GDM1 (cell line): ENCODE measurements at regions not wholly inside any gene's neighbourhood (a gene's known extent, or its start where the extent isn't known, plus 50 kb on each side); places are given as distances from the start of the nearest gene placed in this dataset.
"Not testable (repeated sequence)": the region's sequence is repeated elsewhere in the genome, so short reads cannot be mapped to it uniquely, and the experiment has no call there.

Source experiments
- DNase-seq: peaks from one replicate; lab custom pipeline; 2025; lab: John Stamatoyannopoulos, UW

DNA sequence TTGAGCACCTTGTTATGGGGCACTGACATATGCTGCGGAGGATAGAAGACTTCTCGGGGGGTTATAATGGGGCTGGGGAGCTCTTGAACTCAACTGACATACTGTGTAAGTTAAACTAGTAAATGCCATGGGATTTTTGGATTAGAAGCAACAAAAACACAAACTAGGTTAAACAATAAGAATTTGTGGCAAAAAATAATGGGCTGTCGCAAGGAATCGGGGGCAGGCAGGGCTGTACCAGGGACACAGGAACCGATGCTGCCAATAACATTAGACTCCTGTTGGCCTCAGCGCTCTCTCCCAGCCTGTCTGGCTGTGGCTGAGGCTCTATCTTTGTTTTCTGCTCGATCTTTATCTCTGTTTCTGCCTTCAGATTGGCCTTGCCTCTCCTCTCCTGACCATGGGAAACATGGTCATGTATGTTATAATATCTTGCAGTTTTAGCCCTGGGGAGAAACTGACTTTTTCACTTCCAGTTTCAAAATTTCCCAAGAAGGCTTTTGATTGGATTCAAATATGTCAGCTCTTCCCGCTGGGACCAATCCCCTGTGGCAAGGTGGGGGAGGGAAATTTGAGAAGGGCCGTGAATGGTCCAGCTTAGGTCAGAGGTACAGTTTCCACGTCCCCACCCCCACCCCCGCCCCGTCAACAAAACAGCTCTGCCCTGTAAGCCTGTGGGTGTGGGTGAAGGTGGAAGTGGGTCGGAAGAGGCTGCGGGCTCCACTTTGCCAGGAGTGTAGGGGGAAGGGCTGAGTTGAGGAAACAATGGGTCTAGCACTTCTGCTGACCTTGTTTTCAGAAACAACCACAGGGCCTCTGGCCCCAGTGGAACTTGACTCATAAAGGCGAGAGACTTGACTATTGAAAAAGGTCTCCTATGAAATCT lies 161.1 kb upstream of the TBL1XR1 start:
- peak; percentile 78 for DNase-seq

DNA sequence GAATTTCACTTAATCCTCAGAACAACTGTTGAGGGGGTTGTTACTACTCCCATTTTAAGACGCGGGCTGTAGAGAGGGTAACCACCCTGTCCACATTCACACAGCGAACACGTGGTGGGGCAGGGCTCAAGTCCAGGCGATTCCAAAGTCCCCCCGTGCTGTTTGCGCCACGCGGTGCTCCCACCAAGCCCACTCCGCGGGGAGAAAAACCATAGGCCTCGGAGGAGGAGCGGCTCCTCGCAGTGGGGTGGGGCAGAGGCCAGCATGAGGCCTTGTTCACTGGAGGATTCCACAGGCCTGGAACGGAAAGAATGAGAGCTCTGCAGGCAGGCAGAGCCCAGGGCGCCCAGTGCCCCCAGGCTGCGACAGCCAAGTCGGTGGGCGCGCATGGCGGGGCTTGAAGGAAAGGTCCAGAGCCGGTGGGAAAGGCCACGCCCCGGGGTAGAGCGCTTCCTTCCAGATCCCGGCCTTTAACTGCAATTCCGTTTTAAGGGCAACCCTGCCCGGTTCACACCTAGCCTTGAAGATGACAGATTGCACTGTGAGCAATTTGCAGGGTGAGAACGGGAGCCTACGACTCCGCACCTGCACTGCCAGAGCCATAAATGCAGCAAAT lies 161.8 kb upstream of the TBL1XR1 start:
- no peak for DNase-seq

DNA sequence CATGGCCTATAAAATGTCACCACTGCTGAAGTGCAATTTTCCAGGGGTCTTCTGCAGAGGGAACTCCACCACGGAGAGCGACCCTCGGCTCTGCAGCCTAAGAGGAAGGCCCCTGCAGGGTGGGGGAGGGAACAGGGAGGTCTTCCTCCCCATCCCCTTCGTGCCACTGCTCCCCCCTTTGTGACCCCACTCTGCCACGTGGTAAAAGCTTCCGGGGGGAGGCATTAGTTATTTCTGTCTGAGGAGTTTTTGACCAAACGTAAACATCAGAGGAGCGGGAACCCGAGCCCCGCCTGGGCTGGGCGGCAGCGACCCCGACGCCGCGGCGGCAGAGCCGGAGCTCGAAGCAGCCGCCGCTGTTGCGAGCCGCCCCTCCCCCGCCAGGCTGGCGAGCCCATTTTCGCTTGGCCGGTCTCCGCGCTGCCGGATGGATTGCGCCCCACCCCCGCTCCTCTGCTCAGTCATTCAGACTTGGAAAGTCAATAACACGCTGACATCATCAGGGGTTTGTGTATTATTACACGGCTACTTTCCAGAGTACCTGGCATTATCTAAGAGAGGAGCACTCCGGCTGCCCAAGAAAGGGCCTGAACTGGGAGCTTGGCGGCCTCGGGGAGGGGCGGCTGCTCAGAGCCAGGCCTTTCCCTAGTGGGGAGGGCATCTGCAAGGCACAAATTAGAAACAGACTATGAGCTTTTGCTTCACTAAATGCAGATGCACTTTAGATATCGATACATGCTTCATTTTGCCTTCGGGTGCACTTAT lies 162.5 kb upstream of the TBL1XR1 start:
- DNase-seq = peak; percentile 90

DNA sequence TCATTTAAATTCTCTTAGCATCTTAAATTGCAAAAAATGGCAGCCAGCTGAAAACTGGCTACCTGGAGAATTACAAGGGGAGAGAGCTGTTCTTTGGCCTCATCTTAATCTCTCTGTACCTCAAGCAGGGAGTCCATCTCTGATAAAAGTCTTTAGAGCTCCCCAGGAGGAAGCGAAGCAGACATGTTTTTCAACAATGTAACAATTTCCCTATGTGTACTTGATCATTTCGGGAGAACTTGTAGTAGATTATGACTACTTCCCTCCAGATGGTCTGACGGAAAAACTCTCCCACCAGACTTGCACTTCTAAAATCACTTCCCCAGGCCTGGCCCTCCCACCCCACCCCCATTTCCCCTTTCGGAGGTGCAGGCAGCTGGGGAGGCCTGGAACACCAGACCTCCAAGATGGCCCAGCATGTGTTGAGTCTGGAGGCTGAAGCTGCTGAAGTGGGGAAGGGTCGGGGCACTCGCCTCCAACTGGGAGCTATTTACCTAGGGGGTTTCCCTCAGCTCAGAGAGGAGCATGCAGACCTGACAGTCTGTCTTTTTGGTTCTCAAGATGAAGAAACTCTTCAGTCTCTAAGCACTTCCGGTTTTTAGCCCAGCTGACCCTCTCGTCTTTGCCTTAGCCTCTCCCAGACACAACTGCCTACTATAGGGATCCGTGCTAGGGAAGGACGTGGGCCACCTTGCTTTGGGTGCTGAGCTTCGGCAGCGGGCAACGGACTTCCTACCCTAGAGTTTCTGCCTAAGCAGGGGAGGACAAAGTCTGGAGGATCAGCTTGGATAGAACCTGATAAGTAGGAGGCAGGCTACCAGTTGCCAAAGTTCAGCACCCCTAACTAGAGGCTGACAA lies 164.0 kb upstream of the TBL1XR1 start:
- DNase-seq = peak; percentile 35

DNA sequence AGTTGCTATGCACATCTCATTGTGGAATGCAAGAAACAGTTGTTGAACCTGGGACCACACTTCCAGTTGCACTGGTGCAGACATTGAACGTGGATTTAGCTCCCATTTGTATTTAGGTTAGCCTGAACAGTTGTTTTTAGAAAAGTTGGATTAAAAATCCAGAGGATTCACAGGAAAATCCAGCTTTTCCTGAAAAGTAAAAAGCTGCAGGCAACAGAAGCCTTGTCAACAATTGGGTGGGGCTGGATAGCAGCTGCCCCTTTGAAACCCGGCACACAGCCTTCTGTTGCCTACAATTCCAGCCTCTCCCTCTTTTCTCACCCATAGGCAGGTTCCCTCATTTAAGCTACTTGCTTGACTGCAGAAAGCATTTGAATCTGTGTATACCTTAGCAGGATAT lies 165.3 kb upstream of the TBL1XR1 start:
- no peak for DNase-seq

DNA sequence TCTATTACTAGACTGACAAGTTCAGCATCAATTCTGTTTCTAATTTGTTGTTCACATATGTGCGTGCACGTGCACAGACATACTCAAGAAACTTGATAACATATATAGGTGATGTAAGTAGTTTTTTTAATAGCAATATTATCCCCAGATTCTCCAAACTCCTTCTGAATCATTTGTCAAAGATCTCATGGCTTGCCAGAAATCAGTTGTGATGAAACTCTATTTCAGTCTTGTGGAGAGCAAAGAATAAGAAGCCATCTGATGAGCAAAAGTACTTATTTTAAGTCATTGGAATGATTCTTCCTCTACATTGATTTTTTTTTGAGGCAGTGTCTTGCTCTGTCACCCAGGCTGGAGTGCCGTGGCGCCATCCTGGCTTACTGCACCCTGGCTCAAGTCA lies 167.0 kb upstream of the TBL1XR1 start:
- no peak for DNase-seq

DNA sequence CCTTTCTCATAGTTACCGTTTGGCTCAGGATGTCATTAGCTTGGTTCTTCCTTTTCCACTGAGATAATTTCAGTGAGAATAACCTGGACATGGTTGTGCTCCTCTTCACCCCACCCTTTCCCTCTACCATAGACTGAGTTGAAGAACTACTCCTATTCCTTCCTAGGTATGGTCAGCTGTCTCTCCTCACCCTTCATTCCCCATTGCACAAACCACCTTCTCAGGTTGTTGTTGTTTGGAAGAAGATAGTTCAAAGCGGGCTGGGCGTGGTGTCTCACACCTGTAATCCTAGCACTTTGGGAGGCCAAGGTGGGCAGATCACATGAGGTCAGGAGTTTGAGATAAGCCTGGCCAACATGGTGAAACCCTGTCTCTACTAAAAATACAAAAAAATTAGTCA lies 168.0 kb upstream of the TBL1XR1 start:
- not testable (repeated sequence) for DNase-seq

DNA sequence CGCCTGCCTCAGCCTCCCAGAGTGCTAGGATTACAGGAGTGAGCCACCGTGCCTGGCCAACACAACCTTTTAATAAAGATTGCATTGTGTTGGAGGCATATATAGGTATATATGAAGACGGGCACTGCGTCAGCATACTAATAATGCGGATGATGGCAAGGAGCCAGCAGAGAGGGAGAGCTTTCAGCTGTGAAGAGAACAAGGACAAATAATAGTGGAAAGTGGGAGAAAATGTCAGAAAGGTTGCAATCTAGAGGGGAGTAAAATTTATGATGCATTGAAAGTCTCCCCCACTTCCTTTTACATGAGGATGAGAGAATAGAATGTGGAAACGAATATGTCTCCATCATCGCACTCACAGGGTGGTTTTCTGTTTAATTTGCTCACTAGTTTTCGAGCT lies 170.5 kb upstream of the TBL1XR1 start:
- no peak for DNase-seq

DNA sequence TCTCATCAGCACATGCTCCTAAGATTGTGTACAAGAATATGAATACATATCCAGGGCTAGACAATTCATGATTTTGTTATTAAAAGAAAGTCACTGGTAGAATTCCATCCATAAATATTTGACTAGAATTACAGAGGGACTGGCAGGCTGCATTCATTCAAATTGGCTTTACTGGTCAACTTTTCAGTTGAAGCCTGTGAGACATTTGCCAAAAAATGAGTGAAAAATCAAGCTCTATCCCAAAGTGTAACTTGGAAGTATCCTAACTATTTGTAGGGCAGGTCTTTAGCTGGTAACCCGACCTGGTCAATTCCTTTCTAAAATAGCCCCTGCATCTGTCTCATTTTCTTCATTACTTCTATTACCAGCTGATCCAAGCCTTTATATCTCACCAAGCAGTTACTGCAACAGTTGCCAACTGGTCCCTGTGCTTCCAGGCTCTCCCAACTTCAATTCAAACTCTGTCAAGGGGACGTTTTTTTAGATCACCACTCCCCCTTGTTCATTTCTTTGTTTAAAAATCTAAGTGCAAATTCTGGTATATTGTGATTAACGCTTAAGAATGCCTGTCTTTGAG lies 173.1 kb upstream of the TBL1XR1 start:
- no peak for DNase-seq

DNA sequence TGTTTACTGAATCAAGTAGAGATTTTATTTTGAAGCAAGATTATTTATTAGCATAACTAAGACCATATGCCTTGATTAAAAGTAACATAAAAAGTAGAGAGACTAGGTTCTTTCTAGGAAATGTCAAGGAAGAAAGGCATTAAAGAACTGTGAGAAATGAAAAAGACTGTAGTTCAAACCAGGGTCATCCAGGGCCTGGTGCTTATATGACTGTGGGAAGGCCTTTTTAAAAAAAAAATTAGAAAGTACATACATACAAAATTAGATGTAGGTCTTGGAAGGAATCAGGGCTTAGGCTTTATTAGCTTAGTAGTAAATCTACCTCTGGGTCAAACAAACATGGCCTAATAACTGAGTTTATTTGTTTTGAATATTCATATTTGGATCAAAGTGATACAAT lies 173.9 kb upstream of the TBL1XR1 start:
- DNase-seq = no peak

DNA sequence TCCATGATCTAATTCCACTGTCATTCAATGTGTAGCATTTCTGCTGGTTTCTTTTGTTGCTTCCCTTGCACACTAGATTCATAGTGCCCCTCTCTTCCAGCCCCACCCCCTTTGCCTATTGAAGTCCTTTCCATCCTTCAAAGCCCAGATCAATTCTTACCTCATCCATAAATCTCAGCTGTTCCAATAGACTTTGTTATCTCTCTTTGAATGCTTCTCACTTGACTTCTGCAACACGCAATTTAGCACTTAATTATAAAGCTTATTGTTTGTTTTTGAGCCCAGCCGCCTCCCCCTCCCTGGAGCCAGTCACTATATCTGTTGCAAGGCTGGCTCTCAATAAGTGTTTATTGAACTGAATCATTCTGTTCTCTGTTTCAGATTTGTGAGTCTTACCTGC lies 174.6 kb upstream of the TBL1XR1 start:
- no peak for DNase-seq

DNA sequence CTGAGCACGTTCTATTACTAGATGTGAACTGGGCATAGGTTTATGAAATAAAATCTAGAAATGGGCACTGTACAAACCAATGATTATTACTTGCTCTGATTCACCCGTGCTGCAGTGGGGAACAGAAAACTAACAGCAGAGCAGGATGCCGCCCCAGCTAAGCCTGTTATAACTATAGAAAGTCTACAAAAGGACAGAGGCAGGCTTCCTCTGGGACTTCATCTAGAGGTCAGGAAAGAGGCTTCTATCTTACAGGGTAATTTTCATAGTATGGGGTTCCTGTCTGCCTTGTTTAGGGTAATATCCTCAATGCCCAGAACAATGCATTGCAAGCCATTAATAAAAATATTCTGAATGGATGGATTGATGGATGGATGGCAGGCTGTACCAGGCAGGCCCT lies 177.0 kb upstream of the TBL1XR1 start:
- no peak for DNase-seq

DNA sequence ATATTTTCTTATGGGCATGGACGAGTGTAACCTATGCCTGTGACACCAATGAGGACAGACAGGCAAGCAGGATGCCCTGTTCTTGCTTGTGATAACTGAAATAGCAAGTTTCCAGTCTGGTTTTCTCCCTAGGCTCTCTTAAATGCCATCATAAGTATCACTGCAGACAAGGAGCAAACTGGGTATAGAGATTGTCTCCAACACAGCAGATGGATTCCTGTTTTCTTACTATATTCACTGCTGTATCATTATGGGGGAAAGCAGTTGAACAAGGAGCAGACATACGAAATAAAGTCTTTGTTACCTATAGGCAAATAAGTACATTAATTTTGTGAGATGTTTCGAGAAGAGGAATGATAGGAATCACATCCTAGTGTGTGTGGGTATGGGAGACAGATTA lies 178.0 kb upstream of the TBL1XR1 start:
- no peak for DNase-seq

DNA sequence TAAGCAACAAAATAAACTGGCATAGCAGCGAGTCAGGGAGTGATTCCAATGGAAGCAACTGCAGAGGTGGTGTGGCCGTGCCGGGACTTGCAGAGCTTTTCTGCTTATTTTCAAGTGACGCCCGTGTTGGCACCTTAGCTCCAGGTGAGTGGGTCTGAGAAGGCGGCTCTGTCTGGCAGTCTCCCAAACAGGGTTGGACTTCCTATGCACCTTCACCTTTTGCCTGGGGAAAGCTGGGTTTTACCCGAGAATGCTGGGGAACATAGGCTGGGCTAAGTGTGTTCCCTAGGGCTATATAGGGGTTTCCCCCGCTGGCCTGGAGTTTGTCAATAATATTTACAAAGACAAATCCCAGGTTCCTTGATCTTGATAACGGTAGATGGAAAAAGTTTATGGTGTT lies 179.9 kb upstream of the TBL1XR1 start:
- DNase-seq = no peak

DNA sequence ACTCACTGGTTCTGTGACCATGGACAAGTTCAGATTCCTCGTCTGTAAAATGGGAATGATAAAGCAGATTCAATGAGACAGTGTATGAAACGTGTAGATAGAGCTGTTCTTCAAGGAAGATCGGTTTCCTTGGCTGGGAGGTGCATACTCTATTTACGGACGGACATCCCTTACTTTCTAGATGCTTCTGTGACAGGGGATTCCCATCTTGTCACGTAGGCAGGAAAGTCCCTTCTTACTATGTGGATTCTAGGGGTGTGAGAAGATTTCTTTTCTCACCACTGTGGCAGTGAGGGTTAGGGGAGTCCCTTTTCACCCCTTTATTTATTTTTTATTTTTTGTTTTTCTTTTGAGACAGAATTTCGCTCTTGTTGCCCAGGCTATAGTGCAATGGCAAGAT lies 180.9 kb upstream of the TBL1XR1 start:
- DNase-seq = no peak

DNA sequence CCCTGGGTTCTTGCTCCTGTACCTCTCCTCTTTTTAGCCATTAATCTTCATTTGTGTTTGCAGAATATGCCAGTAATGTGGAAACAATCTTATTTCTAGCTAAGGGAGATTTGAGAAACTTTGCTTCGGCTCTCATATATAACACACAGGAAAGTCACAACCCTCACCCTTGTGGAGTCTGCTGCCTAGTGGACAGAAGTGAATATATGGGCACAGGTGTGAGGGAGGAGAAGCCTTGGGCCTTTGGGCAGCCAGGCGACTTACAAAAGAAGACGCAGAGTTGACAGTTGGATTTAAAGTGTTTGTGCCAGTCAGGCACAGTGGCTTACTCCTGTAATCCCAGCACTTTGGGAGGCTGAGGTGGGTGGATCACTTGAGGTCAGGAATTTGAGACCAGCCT lies 181.8 kb upstream of the TBL1XR1 start:
- no peak for DNase-seq

DNA sequence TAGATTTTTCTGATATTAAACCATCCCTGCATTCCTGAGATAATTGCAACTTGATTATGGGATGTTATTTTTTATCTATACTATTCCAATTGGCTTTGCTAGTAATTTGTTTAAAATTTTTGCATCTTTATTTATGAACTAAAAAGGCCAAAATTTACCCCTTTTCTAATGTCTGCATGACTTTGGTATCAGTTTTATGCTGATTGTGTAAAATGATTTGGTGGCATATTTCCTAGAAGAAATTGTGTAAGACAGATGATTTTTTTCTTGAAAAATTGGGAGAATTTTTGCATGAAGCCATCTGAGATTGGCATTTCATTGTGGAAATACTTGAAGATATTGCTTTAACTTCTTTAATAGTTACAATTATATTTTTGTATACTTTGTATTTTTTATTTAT lies 183.8 kb upstream of the TBL1XR1 start:
- DNase-seq = no peak

DNA sequence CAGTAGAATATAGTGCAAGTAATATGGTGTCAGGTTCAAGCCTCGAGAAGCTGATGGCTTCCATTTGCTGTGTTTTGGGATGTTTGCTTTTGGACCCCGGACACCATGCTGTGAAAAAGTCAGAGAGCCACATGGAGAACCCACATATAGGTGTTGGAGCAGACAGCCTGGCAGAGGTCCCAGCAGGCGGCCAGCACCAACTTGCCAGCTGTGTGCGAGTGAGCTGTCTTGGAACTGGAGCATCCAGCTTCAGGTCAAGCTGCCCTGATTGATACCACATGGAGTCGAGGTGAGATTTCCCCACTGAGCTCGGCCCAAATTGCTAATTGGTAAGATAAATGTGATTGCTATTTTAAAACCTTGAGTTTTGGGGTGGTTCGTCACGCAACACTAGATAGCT lies 185.7 kb upstream of the TBL1XR1 start:
- DNase-seq = no peak

DNA sequence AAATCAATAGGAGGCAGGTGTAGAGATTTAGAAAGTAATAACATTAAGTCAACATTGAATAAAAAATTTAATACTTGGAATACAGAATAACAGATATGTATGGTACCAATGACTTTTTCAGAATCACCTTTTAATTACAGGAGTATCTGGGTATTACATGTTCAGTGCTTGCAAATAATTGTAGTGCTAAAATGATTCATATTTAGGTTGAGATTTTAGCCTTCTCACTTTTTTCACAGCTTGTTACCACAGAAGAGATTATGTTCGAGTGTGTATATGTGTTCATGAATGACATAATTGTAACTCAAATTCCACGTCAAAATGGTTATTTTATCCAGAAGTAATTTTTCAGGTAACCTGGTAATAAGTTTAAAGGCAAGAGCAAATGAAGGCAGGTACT lies 187.9 kb upstream of the TBL1XR1 start:
- no peak for DNase-seq

DNA sequence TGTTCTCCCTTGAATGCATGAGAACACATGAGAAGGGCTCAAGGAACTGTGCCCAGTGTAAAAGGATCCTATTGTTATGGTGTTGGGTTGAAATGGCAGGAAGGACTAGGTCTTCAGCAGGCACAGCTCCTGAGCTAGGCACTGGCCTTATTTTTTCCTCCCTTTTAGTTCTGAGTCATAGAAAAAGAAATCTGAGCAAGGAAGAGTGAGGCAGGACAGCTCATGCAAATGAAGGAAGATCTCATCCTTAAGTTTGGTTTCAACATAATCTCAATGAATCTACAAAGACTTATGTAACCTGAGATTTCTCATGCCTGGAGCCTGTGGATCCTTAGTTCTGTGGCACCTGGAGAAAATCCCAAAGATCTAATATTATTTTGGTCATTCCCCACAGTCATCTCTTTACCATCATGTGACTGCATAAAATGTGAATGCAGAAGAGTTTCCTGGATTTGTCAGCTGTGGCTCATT lies 188.6 kb upstream of the TBL1XR1 start:
- DNase-seq = no peak

DNA sequence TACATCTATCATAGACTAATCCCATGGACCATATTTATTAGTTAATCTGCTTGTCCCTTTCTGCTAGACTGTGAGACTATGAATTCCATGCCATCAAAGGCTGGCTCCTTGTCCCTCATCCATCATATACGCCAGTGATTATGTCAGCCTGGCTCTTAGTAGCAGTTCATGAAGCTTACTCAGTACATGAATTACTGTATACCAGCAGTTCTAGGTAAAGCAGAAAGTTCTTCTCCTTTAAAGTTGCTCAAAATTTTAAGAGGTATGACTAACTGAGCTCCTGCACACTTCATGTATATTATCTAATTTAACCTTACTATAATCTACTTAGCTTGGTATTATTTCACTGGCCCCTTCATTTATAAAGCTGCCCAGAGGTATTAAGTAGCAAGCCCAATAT lies 190.9 kb upstream of the TBL1XR1 start:
- DNase-seq = no peak
